GM18858 (cell line): ENCODE measurements at regions not wholly inside any gene's neighbourhood (a gene's known extent, or its start where the extent isn't known, plus 50 kb on each side); places are given as distances from the start of the nearest gene placed in this dataset.

Experiments used
- ATAC-seq: cut with Tn5 transposase; IDR thresholded peaks from one replicate; pipeline ENCODE4 v1.9.1; 2021; ENCODE audit not compliant: unreplicated experiment

DNA sequence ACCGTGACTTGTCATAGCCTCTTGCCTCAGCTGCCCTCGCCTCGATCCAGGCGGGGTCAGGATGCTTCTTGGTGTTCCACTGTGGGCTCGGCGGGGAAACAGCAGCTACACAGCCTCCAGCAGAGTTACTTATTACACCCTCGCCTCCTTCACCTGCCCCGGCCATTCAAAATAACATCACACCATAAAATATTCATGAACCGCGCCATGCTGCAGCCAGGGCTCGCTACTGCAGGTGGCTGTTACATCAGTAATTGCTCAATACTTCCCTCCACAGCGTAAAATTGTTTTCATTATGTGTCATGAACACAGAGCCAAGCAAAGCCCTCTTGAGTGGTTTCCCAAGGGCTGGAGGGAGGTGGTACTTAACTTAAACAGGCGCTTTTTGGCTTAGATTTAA is 241.5 kb upstream of the SP8 start:
- no peak for ATAC-seq

DNA sequence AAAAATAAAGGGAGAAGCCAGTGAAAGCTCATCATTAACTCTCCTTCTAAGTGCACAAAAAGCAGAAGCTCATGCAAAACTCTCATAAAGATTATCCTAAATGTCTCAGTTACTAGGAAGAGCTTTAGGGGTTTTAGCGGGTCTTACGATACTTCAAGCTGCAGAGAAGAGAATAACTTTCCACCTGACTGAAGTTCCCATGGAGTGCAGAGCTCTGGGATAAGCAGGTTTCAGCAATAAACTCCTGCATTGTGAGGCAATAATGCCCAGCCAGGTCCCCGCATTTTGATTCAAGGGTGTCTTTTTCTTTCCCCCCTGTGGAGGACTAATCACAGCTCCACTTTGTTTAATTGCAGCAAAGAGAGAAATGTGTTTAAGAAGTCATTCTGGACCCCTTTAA is 241.9 kb upstream of the SP8 start:
- ATAC-seq, result no peak

DNA sequence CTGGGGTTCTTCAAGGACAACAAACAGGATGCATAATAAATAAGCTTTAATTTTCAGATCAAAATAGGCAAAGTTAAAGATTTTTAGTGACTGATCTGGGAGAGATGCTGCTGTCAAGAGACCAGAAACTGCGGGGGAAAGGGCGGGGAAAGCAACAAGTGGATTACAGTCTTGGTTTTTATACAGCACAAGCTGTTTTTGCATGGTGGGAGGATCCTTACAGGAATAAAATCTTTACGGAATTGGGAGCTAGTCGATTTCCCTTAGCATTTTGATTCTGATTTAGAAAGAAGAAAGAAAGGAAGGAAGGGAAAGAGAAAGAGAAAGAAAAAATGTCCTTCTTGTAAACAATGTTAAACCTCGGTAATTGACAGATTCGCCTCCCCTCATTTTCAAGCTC is 242.3 kb upstream of the SP8 start:
- no peak for ATAC-seq

DNA sequence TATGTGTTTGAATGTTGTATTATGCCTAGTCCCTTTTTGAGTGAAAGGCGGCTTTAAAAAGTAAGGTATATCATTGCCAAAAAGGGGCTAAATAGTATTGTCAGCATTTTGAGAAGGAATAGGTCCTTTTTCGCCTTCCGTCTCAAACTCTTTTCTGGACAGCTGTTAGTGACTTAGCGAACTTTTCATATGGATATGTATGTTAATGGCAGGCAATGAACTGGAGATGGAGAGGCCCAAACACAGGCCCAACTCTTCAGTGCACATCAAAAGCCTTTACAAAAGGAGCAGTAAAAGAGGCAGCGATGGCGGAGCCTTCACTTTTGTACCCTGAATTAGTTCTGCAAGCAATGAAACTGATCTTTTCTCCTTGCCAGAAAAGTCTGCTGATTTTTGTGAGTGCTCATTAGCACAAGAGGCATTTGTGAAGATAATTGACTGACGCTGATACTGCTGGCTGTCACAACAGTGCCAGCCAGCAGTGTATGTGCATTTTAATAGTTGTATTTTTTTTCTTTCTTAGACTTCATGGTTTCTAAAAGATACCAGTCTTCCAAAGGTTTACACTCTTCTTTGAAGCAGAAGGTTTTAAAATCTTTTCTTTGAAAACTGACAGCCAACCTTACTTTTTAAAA is 243.7 kb upstream of the SP8 start:
- ATAC-seq, result no peak

DNA sequence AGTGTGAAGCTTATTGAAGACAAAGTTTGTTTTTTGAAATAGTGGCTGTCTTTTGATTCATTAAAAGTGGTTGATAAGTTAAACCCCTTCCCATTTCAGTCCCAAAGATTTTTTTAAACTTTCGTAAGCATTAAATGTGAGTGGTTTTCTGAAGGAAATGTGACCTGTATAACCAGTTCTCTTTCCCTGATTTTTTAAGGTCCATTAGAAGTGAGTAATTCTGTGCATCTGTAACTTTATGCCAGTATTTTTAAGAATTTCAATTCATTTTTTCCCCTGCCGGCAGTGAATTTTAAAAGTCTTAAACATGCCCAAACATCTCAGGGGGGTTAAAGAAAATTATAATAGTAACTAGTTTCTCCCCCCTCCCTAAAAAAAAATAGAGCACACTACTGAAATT is 254.6 kb upstream of the SP8 start:
- no peak for ATAC-seq

DNA sequence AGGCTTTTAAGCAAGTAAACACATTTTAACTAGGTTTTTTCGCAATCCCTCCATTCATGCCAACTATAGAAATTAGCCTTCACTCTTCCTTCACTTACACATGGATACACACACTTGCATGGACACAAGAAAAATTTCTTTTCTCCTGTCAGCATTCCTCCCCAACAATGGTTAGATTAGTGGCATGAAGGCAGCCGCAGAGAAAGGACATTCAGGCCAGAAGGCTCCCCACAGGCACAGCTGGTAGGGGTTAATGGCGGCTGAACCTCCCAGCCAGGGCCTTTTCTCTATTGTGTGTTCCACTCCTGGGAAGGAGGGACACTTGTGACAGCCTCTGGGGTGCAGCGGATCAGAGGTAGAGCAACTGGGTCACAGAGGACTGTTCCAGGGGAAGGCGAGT is 255.0 kb upstream of the SP8 start:
- no peak for ATAC-seq

DNA sequence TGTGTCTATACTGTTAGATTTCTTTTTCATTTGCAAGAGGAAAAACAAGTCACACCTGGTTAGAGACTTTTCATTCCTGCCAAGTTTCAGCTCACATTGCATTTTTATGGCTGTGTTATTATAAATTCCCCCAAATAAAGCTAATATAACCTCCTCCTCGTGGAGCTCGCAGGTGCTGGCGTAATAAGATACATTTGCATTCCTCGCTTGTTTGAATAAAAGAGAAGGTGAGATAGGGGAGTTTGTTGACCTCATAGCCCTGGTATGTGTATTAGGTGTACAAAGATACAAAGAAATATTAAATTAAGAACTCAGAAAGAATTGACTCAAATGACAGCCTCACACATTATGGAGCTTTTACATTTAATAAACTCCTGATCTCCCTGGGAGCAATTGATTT is 257.7 kb upstream of the SP8 start:
- no peak for ATAC-seq

DNA sequence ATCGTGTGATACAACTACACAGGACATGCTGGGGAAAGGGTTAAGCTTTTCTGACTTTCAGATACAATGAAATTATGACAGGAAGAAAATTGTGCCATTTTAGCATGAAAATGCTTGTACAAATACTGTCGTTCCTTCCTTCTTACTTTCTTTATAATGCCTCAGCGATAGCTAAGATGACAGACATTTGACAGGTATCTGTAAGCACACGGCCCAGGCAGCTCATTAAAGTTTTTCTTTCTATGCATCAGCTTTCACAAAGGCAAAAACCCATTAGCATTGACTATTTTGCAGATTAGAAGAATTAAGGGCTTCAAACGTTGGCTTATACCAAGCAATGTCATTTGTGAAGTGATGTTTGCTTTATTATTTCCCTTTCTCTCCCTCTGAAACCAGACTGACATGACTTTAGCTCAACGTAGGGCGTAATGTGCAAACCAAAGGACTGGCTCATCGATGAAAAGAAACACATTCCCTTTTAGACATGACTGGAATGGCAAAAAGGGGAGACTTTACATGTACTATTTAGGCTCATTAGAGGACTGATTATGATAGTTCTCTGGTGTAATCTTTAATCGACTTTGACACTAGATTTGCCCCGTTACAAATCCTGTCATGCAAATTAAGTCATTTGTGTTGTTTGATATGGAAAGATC is 258.4 kb upstream of the SP8 start:
- no peak for ATAC-seq

DNA sequence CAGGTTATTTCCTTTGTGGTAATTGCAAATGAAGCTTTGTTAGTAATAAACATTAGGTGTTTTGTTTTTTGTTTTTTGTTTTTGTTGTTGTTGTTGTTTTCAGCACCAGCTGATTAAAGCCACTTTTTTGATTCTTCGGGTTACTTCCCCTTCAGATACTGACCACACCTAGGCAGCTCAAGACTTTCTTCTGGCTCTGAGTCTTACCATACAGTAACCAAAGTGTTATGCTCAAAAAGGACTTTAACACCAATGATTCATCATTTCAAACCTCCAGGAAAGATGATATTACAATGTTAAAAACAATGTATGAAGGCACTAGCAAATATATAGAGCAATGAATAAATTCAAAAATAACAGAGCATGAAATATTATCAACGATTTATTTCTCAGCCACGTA is 265.2 kb upstream of the SP8 start:
- ATAC-seq, result no peak

DNA sequence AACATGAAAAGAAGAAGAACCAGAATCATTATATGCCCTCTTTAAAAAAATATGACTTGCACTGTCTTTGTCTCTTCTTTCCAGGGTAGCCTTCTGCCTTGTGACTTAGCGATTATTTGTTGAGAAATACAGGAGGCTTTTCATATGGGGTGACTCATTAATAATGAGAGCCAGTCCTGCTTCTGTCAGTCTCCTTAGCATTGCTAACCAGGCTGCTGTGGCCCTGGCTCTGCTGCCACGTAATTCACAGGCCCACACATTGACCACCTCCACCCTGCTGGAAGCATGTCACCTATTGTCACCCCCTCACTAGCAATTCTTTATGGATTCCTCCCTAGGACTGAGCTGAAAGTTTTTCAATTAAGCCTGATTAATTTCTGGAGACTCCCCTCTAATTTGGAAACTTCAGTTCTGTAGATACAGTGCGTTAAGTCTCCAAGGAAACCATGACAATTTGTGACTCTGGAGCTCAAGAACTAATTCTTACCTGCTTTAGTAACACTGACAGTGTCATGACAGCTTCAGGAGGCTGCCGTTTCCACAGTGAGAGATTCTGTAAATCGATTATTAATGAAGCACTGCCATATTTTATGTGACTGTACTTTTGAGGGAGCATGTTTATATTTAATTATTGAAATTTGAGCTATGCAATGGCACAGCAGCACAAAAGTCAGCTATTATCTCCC is 267.9 kb upstream of the SP8 start:
- ATAC-seq, result no peak

DNA sequence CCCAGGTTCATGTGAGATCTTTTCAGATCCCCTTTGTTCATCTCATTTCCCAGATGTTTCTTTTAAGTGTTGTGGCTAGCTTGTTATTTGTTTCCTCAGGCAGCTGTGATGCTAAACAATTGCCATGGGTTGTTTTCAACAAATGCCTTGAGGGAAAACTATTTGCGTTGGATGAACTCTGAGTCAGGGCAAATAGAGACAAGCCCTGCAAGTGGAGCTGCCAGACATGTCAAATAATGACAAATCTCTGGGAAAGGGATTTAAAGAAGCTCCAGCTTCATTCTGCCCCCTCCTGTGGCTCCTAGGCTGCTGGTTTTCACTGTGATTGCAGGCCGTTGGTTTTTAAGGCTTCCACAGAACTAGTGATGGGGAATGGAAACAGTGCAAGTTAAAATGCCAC is 272.4 kb upstream of the SP8 start:
- ATAC-seq, result no peak

DNA sequence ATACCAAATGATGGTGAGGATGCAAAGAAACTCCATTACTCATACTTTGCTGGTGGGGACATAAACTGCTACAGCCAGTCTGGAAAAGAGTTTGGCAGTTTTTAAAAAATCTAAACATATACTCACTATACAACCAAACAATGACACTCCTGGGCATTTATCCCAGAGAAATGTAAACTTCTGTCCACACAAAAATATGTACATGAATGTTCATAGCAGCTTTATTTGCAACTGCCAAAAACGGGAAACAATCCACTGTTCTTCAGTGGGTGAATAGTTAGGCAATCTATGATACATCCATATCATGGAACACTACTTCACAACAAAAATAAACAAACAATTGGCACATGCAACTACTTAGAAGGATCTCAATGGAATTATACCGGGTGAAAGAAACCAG is 276.4 kb upstream of the SP8 start:
- no peak for ATAC-seq

DNA sequence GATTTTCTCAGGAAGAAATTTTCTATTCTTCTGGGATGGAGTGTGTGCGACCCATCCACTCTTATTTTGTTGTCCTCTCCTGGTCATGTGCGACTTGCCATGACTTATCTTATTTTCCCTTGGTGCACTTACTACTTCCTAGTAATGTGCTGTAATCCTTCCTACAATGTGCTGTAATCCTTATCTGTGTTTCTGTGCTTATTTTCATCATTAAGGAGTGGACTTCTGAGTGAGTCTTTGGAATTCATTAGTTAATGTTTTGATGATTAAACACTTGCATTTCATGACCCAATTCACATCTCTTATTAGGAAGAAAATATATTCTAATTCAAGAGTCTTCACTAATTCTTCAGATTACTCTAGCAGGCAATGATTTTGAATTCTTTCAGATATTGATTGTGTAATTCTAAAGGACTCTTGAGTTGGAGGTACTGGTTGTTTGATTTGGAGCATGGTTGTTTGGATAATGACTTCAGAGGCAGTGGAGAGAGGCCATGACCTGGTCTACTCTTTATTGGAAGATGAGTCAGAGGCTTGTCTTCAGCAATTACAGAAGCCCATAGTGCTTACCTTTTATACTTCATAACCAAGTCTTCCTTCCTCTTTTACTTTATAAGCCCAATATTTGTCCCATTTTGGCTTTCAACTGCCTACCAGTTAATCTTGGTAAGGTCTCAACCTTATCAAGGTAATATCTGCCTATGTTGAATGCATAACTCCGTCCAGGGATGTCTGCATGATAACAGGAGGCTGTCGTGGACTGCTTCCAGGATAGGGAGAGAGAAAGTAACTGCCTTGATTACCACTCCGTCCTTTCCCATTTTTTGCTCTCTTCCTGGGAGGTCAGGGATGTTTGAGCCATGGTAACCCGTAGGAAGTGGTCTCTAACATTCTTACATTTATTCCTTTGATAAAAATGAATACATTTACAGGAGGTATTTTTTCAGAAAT is 278.3 kb upstream of the SP8 start:
- no peak for ATAC-seq

DNA sequence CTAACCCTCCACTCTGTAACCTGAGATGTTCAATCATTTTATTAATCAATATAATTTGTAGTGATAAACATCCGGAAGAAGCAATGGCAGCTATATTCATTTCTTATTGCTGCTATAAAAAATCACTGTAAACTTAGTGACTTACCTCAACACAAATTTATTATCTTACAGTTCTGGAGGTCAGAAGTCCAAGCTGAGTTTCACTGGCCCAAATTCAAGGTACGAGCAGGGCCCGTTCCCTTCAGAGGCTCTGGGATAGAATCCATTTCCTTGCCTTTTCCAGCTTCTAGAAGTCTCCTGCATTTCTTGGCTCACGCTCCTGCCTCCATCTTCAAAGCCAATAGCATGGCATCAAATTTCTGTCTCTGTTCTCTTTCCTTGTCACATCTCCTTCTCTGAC is 279.5 kb upstream of the SP8 start:
- no peak for ATAC-seq

DNA sequence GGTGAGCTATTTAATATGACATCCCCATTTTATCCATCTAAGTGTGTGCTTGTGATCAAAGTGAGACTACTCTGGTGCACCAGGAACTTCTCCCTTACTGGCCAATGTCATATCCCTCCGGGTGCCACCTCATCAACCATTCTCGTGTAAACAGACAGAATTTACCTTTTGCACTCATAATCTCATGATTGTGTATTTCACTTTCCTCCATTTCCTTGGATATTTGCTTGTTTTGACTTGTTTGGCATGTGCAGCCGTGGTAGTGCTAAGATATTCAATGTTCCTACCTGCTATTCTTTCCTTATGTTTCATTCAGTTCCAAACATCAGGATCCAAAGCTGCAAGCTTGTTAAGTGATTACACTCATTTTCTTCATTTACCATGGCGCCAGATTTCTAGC is 280.5 kb upstream of the SP8 start:
- ATAC-seq, result no peak

DNA sequence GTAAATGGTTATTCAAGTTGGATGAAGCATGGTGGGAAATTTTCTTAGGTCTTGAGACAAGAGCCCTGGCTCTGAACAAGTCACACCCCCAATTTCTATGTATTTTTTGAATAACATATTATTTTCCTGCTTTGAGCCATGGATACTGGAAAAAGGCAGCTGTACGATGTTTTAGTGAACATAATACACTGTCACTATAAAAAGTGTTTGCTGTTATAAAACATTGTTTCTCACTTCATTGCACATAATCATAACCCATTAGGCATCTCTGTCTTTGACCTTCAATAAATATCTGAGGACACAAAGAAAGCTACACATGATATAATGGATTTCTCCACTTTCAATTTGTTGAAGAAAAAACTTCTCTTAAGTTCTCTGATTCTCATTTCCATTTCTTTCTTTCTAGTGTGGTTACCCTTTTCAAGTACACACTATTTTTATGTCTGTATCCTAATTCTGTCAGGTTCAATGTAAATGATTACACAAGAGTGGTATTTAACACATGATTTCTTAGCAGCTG is 283.9 kb upstream of the SP8 start:
- ATAC-seq, result no peak

DNA sequence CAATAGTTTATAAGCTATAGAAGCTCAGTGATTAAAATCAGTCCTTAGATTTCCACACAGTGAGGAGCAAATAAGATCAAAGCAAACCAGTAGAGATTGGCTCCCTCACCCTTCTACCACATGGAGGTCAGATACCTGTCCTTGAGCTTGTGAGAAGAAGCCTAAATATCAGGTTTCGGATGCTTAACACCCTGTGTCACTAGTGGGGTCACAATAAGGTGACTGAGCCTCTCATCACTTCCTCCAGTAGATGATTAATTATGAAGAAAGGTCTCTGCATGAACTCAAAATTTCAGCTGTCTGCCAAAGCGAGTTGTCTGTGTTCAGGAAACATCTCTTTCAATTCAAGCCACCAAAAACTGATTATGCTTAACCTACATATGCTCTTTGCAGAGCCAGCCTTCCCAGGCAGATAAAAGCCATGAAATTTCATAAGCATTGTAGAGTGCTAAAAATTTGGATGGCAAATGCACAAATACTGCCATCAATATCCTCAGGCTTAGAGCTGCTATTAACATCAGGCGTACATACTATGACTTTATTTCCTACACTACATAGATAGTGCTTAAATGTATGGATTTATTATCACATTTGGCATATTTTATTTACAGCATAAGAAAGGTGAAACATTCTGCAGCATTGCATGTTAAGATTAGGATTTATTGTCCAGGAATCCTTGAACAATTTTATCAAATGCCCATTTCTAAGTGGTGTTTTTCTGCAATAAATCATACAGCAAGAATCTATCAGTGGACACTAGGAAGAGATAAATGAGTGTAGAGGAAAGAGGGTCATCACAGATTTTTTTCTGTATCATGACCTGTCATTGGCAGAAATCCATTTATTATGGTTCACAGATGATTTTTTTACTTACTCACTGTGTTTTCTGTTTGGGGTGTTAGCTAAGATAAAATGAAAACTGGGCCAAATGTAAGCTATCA is 285.1 kb upstream of the SP8 start:
- peak; percentile 64 for ATAC-seq

DNA sequence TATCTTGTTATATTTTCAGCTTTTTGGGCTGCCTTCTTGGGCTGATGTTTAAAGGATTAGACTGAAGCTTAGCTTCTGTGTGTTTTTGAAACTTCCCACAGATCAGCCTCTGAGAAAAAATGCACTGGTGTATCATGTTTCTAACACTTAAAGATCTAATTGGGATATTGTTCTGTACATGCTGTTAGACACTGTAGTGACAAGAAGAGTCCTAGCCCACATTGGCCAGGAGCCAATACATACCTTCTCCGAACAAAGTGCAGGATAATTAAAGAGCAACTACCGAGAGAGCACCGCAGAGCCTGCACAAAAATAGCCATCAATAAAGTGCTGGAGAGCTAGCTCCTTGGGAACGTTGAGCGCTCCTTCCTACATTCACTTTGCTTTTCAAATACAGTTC is 289.4 kb upstream of the SP8 start:
- ATAC-seq, result no peak

DNA sequence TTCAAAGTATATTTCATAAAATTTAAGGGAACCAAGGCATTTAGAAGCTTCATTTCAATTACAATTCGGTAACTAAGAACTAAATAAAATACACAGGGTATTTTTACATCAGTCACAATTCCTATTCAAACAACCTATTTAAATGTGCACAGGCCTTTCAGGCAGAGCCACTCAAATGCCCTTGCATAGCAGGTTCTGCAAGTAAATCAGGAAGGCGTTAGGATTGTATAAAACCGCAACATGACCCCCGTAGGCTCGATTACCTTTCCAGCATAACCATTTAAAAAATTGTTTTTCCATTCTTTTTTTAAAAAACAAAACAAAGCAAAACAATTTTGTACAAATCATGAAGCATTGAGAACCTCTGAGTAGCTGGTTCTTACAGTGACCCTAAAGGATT is 289.9 kb upstream of the SP8 start:
- ATAC-seq, result no peak

DNA sequence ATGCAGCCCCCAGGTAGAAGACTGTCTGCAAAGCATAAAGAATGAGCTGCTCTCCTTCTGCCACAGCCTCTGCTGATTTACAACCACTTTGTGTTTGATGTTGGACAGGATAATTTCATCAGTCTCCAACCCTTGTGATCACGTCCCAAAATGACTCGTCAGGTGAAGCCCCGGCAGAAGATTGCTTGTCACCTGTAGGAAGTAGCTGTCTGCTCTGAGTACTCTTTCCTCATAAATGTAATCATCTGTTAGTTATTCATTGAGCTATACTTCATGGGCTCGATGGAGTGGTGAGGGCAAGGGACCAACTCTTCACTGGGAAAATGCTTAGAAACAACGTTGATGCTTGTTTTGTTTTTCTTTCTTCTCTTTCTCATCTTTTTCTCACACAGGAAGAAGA is 290.9 kb upstream of the SP8 start:
- no peak for ATAC-seq
